ENCODE measurements at regions not wholly inside any gene's neighbourhood (a gene's known extent, or its start where the extent isn't known, plus 50 kb on each side); places are given as distances from the start of the nearest gene placed in this dataset.

- DNase-seq = no peak
- ChIA-PET POLR2A (no interaction called here), CTCF (no interaction called here)
- TF ChIP-seq, protein P1, sequence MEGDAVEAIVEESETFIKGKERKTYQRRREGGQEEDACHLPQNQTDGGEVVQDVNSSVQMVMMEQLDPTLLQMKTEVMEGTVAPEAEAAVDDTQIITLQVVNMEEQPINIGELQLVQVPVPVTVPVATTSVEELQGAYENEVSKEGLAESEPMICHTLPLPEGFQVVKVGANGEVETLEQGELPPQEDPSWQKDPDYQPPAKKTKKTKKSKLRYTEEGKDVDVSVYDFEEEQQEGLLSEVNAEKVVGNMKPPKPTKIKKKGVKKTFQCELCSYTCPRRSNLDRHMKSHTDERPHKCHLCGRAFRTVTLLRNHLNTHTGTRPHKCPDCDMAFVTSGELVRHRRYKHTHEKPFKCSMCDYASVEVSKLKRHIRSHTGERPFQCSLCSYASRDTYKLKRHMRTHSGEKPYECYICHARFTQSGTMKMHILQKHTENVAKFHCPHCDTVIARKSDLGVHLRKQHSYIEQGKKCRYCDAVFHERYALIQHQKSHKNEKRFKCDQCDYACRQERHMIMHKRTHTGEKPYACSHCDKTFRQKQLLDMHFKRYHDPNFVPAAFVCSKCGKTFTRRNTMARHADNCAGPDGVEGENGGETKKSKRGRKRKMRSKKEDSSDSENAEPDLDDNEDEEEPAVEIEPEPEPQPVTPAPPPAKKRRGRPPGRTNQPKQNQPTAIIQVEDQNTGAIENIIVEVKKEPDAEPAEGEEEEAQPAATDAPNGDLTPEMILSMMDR (IDR thresholded peaks at IDR 0.05) = no peak
- no peaks in the 10 kb centered on the region for H3K36me3 Mint-ChIP-seq (ENCODE audit: low read depth)
- no peaks in the 10 kb centered on the region for H3K4me1 Mint-ChIP-seq (ENCODE audit: low read depth)
- H3K27me3 Mint-ChIP-seq = no peaks in the 10 kb centered on the region
- no peak overlapping the region for H3K4me3 Mint-ChIP-seq
- intact Hi-C loops (cut with micrococcal nuclease) = no loop called here
- ATAC-seq = no peak
- no peak overlapping the region for H3K27ac Mint-ChIP-seq
- H3K9me3 Mint-ChIP-seq = peaks cover 2% of the 10 kb centered on the region
Observed at GRCh38 chr16:14335297-14335696, 264.2 kb downstream of the MRTFB start.

- no peak overlapping the region for H3K4me3 Mint-ChIP-seq
- CTCF ChIA-PET = no interaction called here
Observed at GRCh38 chr16:14334366-14335080, 263.4 kb downstream of the MRTFB start.

GRCh38 chr16:14333361-14333760 lies 262.2 kb downstream of the MRTFB start:
- H3K27ac Mint-ChIP-seq = no peak overlapping the region
- ATAC-seq = no peak
- no peaks in the 10 kb centered on the region for H3K9me3 Mint-ChIP-seq
- CTCF ChIA-PET = no interaction called here
- no peak overlapping the region for H3K4me3 Mint-ChIP-seq
- no peak for DNase-seq
- TF ChIP-seq, protein P1 (IDR thresholded peaks at IDR 0.05) = no peak
- intact Hi-C loops (cut with micrococcal nuclease) = no loop called here
- no peaks in the 10 kb centered on the region for H3K27me3 Mint-ChIP-seq
- no peaks in the 10 kb centered on the region for H3K36me3 Mint-ChIP-seq (ENCODE audit: low read depth)
- H3K4me1 Mint-ChIP-seq (ENCODE audit: low read depth) = no peaks in the 10 kb centered on the region
- POLR2A ChIA-PET = no interaction called here

More at GRCh38 chr16:14334366-14335080, 263.4 kb downstream of the MRTFB start:
- H3K9me3 Mint-ChIP-seq = no peaks in the 10 kb centered on the region
- TF ChIP-seq, protein P1 (IDR thresholded peaks at IDR 0.05) = no peak
- intact Hi-C loops (cut with micrococcal nuclease) = no loop called here
- no peak overlapping the region for H3K27ac Mint-ChIP-seq
- no peaks in the 10 kb centered on the region for H3K36me3 Mint-ChIP-seq (ENCODE audit: low read depth)
- no peaks in the 10 kb centered on the region for H3K27me3 Mint-ChIP-seq
- ATAC-seq (no peak), DNase-seq (no peak)
- POLR2A ChIA-PET = no interaction called here
- no peaks in the 10 kb centered on the region for H3K4me1 Mint-ChIP-seq (ENCODE audit: low read depth)

- Mint-ChIP-seq H3K27me3 (no peaks in the 10 kb centered on the region), H3K4me1 (ENCODE audit: low read depth) (no peaks in the 10 kb centered on the region), H3K27ac (no peak overlapping the region), H3K9me3 (no peaks in the 10 kb centered on the region), H3K4me3 (no peak overlapping the region), H3K36me3 (ENCODE audit: low read depth) (no peaks in the 10 kb centered on the region)
- CTCF ChIA-PET = no interaction called here
- ATAC-seq = no peak
- TF ChIP-seq, protein P1 (IDR thresholded peaks at IDR 0.05) = no peak
- DNase-seq = no peak
- intact Hi-C loops (cut with micrococcal nuclease) = no loop called here
- POLR2A ChIA-PET = interaction anchor here (0.6 kb wide), 1 partner anchor 22 kb away, joined by 3 read pairs; no protein-coding TSS in a partner anchor
Observed at GRCh38 chr16:14331020-14331419, 259.9 kb downstream of the MRTFB start.

- ChIA-PET POLR2A (no interaction called here), CTCF (no interaction called here)
- ATAC-seq (no peak), DNase-seq (no peak)
- intact Hi-C loops (cut with micrococcal nuclease) = no loop called here
- Mint-ChIP-seq H3K9me3 (no peaks in the 10 kb centered on the region), H3K36me3 (ENCODE audit: low read depth) (no peaks in the 10 kb centered on the region), H3K4me1 (ENCODE audit: low read depth) (no peaks in the 10 kb centered on the region), H3K27ac (no peak overlapping the region), H3K4me3 (no peak overlapping the region), H3K27me3 (peaks cover 1% of the 10 kb centered on the region)
- TF ChIP-seq, protein P1 (IDR thresholded peaks at IDR 0.05) = no peak
Observed at GRCh38 chr16:14329727-14330350, 258.7 kb downstream of the MRTFB start.
